Suprapubic skin (tissue), 2 donors: ENCODE measurements at regions not wholly inside any gene's neighbourhood (a gene's known extent, or its start where the extent isn't known, plus 50 kb on each side); places are given as distances from the start of the nearest gene placed in this dataset.

Experiments
- EP300 ChIP-seq: sonication (generic); formaldehyde crosslinking; IDR thresholded peaks from one replicate; pipeline ENCODE4 v1.6.1; 2017; ENCODE audit warnings: antibody characterized with exemption
- POLR2A ChIP-seq, 2 donors: fragments of 450-650 bp; IDR thresholded peaks; one replicate each; pipeline ENCODE4 v1.6.1; 2017; ENCODE audit warnings: antibody characterized with exemption in 2 of 2, mild to moderate bottlenecking in 2 of 2, moderate library complexity in 2 of 2

DNA sequence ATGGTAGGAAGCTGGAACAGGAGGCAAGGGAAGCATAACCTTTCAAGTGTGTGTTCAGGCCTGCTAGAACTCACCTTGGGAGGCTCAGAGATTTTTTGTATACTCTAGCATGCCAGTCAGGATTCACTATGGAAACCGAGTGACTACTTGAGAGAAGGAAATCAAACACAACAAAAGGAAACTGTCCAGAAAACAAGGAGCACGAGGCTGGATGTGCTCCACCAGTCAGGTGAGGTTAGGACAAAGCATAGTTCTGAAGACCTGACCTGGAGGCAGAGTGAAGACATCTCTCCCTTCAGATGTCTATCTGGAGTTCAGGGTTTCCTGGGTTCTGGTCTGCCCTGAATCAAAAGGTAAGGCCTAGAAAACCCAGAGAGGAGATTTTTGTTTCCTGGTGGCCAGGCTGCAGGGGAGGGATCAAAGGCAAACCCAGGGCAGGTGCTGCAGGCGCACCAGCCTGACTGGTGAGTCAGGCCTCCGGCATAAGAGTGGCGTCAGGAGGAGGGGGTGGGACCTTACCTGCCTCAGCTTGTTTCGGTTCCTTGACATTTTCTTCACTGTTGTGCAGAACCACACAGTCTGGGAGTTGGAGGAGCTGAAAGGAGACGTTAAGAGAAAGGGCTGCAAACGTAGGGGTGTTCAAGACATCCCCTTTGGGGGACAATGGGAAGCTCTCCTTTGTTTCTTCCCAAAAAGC, 52.2 kb upstream of the OSBPL11 start:
- no peak for TF ChIP-seq EP300
- no peak for TF ChIP-seq POLR2A (IDR thresholded peaks at IDR 0.05)
